ENCODE measurements at regions not wholly inside any gene's neighbourhood (a gene's known extent, or its start where the extent isn't known, plus 50 kb on each side); places are given as distances from the start of the nearest gene placed in this dataset.

DNA sequence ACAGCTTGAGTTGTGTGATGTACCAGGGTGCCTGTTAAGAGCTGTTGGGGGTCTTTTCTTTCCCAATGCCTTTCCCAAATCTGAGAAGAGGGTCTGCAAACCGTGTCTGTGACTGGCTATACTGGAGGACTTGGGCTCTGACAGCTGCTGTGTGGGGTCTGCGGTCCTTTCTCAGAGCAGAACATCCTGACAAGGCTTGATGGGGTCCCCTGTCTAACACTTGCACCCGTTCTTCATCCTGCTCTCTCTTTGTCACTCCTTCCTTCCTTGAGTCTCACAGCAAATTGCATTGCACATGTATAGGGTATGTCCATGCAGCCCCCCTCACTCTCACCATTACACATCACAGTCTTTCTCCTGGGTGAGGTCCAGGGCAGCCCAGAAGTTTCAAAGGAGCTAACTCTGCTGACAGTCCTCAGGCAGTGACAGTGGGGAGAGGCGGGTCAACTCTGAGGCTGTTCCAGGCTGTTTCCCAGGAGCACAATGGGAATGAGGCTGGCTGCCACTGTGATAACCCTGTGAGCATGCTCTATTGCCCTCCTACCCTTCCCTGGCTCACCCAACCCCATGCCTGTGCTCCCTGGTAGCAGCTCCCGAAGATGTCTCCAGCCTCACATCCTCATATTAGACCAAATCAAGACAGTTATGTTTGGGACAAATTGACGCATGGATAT is 163.2 kb upstream of the GGTLC1 start:
- no peak for TF ChIP-seq CEBPB (IDR thresholded peaks at IDR 0.05)

DNA sequence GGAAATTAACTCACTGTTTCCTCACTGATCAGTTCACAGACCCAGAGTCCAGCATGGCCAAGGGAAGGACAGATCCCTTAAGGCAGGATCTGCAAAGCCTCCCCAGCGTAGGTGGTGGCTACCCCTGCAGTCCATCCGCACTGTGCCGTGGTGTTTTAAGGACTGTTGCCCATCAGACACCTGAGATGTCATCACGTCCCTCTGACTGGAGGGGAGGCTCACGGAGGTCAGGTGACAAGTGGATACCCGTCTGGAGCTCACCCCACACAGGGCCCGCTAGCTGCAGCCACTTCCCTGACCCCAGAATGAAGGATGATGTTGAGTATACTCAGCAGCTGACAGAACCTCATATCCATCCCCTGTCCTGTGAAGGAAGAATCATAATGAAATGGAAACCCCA is 161.8 kb upstream of the GGTLC1 start:
- TF ChIP-seq, protein P1, sequence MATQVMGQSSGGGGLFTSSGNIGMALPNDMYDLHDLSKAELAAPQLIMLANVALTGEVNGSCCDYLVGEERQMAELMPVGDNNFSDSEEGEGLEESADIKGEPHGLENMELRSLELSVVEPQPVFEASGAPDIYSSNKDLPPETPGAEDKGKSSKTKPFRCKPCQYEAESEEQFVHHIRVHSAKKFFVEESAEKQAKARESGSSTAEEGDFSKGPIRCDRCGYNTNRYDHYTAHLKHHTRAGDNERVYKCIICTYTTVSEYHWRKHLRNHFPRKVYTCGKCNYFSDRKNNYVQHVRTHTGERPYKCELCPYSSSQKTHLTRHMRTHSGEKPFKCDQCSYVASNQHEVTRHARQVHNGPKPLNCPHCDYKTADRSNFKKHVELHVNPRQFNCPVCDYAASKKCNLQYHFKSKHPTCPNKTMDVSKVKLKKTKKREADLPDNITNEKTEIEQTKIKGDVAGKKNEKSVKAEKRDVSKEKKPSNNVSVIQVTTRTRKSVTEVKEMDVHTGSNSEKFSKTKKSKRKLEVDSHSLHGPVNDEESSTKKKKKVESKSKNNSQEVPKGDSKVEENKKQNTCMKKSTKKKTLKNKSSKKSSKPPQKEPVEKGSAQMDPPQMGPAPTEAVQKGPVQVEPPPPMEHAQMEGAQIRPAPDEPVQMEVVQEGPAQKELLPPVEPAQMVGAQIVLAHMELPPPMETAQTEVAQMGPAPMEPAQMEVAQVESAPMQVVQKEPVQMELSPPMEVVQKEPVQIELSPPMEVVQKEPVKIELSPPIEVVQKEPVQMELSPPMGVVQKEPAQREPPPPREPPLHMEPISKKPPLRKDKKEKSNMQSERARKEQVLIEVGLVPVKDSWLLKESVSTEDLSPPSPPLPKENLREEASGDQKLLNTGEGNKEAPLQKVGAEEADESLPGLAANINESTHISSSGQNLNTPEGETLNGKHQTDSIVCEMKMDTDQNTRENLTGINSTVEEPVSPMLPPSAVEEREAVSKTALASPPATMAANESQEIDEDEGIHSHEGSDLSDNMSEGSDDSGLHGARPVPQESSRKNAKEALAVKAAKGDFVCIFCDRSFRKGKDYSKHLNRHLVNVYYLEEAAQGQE (IDR thresholded peaks at IDR 0.05; ENCODE audit: low read depth) = no peak
- no peak for TF ChIP-seq TEAD4 (IDR thresholded peaks at IDR 0.05)
- no peak for TF ChIP-seq CREB1 (IDR thresholded peaks at IDR 0.05; ENCODE audit: low read depth)
- no peak for TF ChIP-seq ZBTB7A (IDR thresholded peaks at IDR 0.05; ENCODE audit: low read depth)
- TF ChIP-seq YY1 (IDR thresholded peaks at IDR 0.05; ENCODE audit: low read depth) = no peak
- no peak for TF ChIP-seq NFIC (IDR thresholded peaks at IDR 0.05)
- no peak for TF ChIP-seq TAF1 (IDR thresholded peaks at IDR 0.05; ENCODE audit: low read depth)

- TF ChIP-seq CREB1 (IDR thresholded peaks at IDR 0.05; ENCODE audit: low read depth) (no peak), YY1 (IDR thresholded peaks at IDR 0.05; ENCODE audit: low read depth) (no peak), RAD21 (IDR thresholded peaks at IDR 0.05; ENCODE audit: low read depth) (peak; percentile 32; the same call in 1 of the 2 replicates)
Observed at GRCh38 chr20:24149881-24150307, 161.3 kb upstream of the GGTLC1 start.

DNA sequence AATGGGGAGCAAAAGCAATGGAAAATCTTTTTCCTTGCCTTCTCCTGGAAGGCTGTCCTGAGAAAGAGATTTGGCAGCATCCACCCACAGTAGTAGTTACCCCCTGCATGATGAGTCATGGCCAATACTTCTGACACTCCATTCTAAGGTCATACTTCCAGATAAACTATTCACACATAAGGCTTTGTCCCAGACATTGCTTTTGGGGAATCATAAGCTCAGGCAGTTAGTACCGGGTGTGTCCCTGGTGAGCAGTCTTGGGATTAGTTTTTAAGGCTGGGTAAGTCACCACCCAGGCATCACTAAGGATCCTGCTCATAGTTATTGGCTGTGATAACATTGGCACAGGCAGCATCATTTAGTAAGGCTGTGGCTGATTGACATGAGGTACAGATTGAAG is 160.6 kb upstream of the GGTLC1 start:
- no peak for TF ChIP-seq YY1 (IDR thresholded peaks at IDR 0.05; ENCODE audit: low read depth)
- no peak for TF ChIP-seq CREB1 (IDR thresholded peaks at IDR 0.05; ENCODE audit: low read depth)
- no peak for TF ChIP-seq TCF12 (IDR thresholded peaks at IDR 0.05; ENCODE audit: low read depth)
- TF ChIP-seq, protein P2, sequence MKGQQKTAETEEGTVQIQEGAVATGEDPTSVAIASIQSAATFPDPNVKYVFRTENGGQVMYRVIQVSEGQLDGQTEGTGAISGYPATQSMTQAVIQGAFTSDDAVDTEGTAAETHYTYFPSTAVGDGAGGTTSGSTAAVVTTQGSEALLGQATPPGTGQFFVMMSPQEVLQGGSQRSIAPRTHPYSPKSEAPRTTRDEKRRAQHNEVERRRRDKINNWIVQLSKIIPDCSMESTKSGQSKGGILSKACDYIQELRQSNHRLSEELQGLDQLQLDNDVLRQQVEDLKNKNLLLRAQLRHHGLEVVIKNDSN (IDR thresholded peaks at IDR 0.05) = no peak
- no peak for TF ChIP-seq NFIC (IDR thresholded peaks at IDR 0.05)
- TF ChIP-seq FOXM1 (IDR thresholded peaks at IDR 0.05; ENCODE audit: borderline replicate concordance, low read depth) = no peak
- TF ChIP-seq, protein P3, sequence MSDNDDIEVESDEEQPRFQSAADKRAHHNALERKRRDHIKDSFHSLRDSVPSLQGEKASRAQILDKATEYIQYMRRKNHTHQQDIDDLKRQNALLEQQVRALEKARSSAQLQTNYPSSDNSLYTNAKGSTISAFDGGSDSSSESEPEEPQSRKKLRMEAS (IDR thresholded peaks at IDR 0.05) = no peak
- TF ChIP-seq, protein P1 (IDR thresholded peaks at IDR 0.05; ENCODE audit: low read depth) = no peak
- no peak for TF ChIP-seq TEAD4 (IDR thresholded peaks at IDR 0.05)
- TF ChIP-seq CEBPB (IDR thresholded peaks at IDR 0.05) = no peak
- no peak for TF ChIP-seq EP300 (IDR thresholded peaks at IDR 0.05; ENCODE audit: borderline replicate concordance)
- no peak for TF ChIP-seq EGR1 (IDR thresholded peaks at IDR 0.05)
- no peak for TF ChIP-seq RAD21 (IDR thresholded peaks at IDR 0.05; ENCODE audit: low read depth)
- no peak for TF ChIP-seq ZBTB7A (IDR thresholded peaks at IDR 0.05; ENCODE audit: low read depth)
- TF ChIP-seq TAF1 (IDR thresholded peaks at IDR 0.05; ENCODE audit: low read depth) = no peak

- no peak for TF ChIP-seq TCF12 (IDR thresholded peaks at IDR 0.05; ENCODE audit: low read depth)
- no peak for TF ChIP-seq TEAD4 (IDR thresholded peaks at IDR 0.05)
- TF ChIP-seq, protein P1 (IDR thresholded peaks at IDR 0.05; ENCODE audit: low read depth) = no peak
- TF ChIP-seq EGR1 (IDR thresholded peaks at IDR 0.05) = no peak
- TF ChIP-seq, protein P2 (IDR thresholded peaks at IDR 0.05) = no peak
- TF ChIP-seq RAD21 (IDR thresholded peaks at IDR 0.05; ENCODE audit: low read depth) = no peak
- TF ChIP-seq EP300 (IDR thresholded peaks at IDR 0.05; ENCODE audit: borderline replicate concordance) = no peak
- TF ChIP-seq NFIC (IDR thresholded peaks at IDR 0.05) = no peak
- no peak for TF ChIP-seq CREB1 (IDR thresholded peaks at IDR 0.05; ENCODE audit: low read depth)
- no peak for TF ChIP-seq TAF1 (IDR thresholded peaks at IDR 0.05; ENCODE audit: low read depth)
- no peak for TF ChIP-seq FOXM1 (IDR thresholded peaks at IDR 0.05; ENCODE audit: borderline replicate concordance, low read depth)
- TF ChIP-seq, protein P3 (IDR thresholded peaks at IDR 0.05) = no peak
- no peak for TF ChIP-seq ZBTB7A (IDR thresholded peaks at IDR 0.05; ENCODE audit: low read depth)
Observed at GRCh38 chr20:24148372-24148771, 159.8 kb upstream of the GGTLC1 start.

Measured in Ishikawa (cell line).